ENCODE measurements at regions not wholly inside any gene's neighbourhood (a gene's known extent, or its start where the extent isn't known, plus 50 kb on each side); places are given as distances from the start of the nearest gene placed in this dataset.

GRCh38 chr14:101704140-101704539 is 57.4 kb upstream of the PPP2R5C start:
- no peak for FAIRE-seq

GRCh38 chr14:101705733-101706508 is 55.6 kb upstream of the PPP2R5C start:
- no peak for DNase-seq (ENCODE audit: insufficient read length, low spot score)
- FAIRE-seq, result no peak

More at GRCh38 chr14:101704140-101704539, 57.4 kb upstream of the PPP2R5C start:
- DNase-seq (ENCODE audit: insufficient read length, low spot score), result no peak

- FAIRE-seq (no peak), DNase-seq (ENCODE audit: insufficient read length, low spot score) (no peak)
Measured at GRCh38 chr14:101706509-101707067, 54.9 kb upstream of the PPP2R5C start.

GRCh38 chr14:101707068-101707842 is 54.3 kb upstream of the PPP2R5C start:
- peak; percentile 60 for FAIRE-seq
- peak; percentile 76 for DNase-seq (ENCODE audit: insufficient read length, low spot score)

- DNase-seq (ENCODE audit: insufficient read length, low spot score) (no peak), FAIRE-seq (peak; percentile 33)
Measured at GRCh38 chr14:101707863-101708620, 53.5 kb upstream of the PPP2R5C start.

- FAIRE-seq (peak; percentile 58), DNase-seq (ENCODE audit: insufficient read length, low spot score) (no peak)
Measured at GRCh38 chr14:101708853-101709532, 52.5 kb upstream of the PPP2R5C start.

GRCh38 chr14:101709533-101709881 is 52.0 kb upstream of the PPP2R5C start:
- no peak for FAIRE-seq
- DNase-seq (ENCODE audit: insufficient read length, low spot score), result no peak

GRCh38 chr14:101709962-101710931 is 51.3 kb upstream of the PPP2R5C start:
- FAIRE-seq, result no peak
- no peak for DNase-seq (ENCODE audit: insufficient read length, low spot score)

GRCh38 chr14:101711041-101711856 is 50.3 kb upstream of the PPP2R5C start:
- no peak for FAIRE-seq

More at GRCh38 chr14:101711041-101711856, 50.3 kb upstream of the PPP2R5C start:
- DNase-seq (ENCODE audit: insufficient read length, low spot score), result no peak
